Endothelial cell (in vitro differentiated cells): ENCODE measurements at regions not wholly inside any gene's neighbourhood (a gene's known extent, or its start where the extent isn't known, plus 50 kb on each side); places are given as distances from the start of the nearest gene placed in this dataset.
"Not testable (repeated sequence)": the region's sequence is repeated elsewhere in the genome, so short reads cannot be mapped to it uniquely, and the experiment has no call there.

Source experiments
- DNase-seq: peaks from one replicate; pipeline ENCODE4 v3.0.0; 2021; ENCODE audit warnings: low spot score
- H3K27ac Mint-ChIP-seq: one replicate; pipeline ENCODE4 v1.8.0; 2021; ENCODE audit warnings: mixed read lengths, inconsistent platforms; ENCODE audit not compliant: unreplicated experiment
- H3K27me3 Mint-ChIP-seq: one replicate; pipeline ENCODE4 v1.8.0; 2021; ENCODE audit warnings: mild to moderate bottlenecking, moderate library complexity, mixed read lengths, inconsistent platforms; ENCODE audit not compliant: unreplicated experiment
- H3K36me3 Mint-ChIP-seq: one replicate; pipeline ENCODE4 v1.8.0; 2021; ENCODE audit warnings: mild to moderate bottlenecking, low read depth, mixed read lengths, inconsistent platforms; ENCODE audit not compliant: unreplicated experiment
- H3K4me1 Mint-ChIP-seq: one replicate; pipeline ENCODE4 v1.8.0; 2021; ENCODE audit warnings: mild to moderate bottlenecking, mixed read lengths, inconsistent platforms; ENCODE audit not compliant: unreplicated experiment
- H3K4me3 Mint-ChIP-seq: one replicate; pipeline ENCODE4 v1.8.0; 2021; ENCODE audit warnings: mild to moderate bottlenecking, mixed read lengths, inconsistent platforms; ENCODE audit not compliant: unreplicated experiment
- H3K9me3 Mint-ChIP-seq: one replicate; pipeline ENCODE4 v1.8.0; 2021; ENCODE audit warnings: mixed read lengths, inconsistent platforms; ENCODE audit not compliant: unreplicated experiment
- CTCF ChIP-seq: fragments of 200-600 bp; sonication (generic); IDR thresholded peaks from one replicate; pipeline ENCODE4 v1.5.0; 2021; ENCODE audit warnings: antibody characterized with exemption; ENCODE audit not compliant: unreplicated experiment

GRCh38 chr15:59783774-59784520, 94.8 kb upstream of the BNIP2 start:
- H3K4me3 Mint-ChIP-seq, H3K36me3 Mint-ChIP-seq, H3K4me1 Mint-ChIP-seq, H3K9me3 Mint-ChIP-seq, DNase-seq, H3K27me3 Mint-ChIP-seq, H3K27ac Mint-ChIP-seq: not testable (repeated sequence)

GRCh38 chr15:59779110-59779509, 90.0 kb upstream of the BNIP2 start:
- H3K36me3 Mint-ChIP-seq: no peaks in the 10 kb centered on the region
- H3K27me3 Mint-ChIP-seq: no peaks in the 10 kb centered on the region
- no peak overlapping the region for H3K27ac Mint-ChIP-seq
- no peak for TF ChIP-seq CTCF
- DNase-seq: no peak
- H3K4me3 Mint-ChIP-seq: no peak overlapping the region
- H3K9me3 Mint-ChIP-seq: no peaks in the 10 kb centered on the region
- no peaks in the 10 kb centered on the region for H3K4me1 Mint-ChIP-seq

- no peak for DNase-seq
- H3K4me3 Mint-ChIP-seq: no peak overlapping the region
- no peaks in the 10 kb centered on the region for H3K36me3 Mint-ChIP-seq
- no peaks in the 10 kb centered on the region for H3K9me3 Mint-ChIP-seq
- no peak overlapping the region for H3K27ac Mint-ChIP-seq
- no peaks in the 10 kb centered on the region for H3K27me3 Mint-ChIP-seq
- H3K4me1 Mint-ChIP-seq: no peaks in the 10 kb centered on the region
- no peak for TF ChIP-seq CTCF
These were observed 75.7 kb upstream of the BNIP2 start for GRCh38 chr15:59764775-59765174.

GRCh38 chr15:59762558-59762957, 73.4 kb upstream of the BNIP2 start:
- H3K4me1 Mint-ChIP-seq: no peaks in the 10 kb centered on the region
- H3K36me3 Mint-ChIP-seq: no peaks in the 10 kb centered on the region
- TF ChIP-seq CTCF: no peak
- no peak overlapping the region for H3K4me3 Mint-ChIP-seq
- no peaks in the 10 kb centered on the region for H3K9me3 Mint-ChIP-seq
- H3K27me3 Mint-ChIP-seq: no peaks in the 10 kb centered on the region
- no peak for DNase-seq
- no peak overlapping the region for H3K27ac Mint-ChIP-seq

GRCh38 chr15:59760256-59760655, 71.1 kb upstream of the BNIP2 start:
- H3K36me3 Mint-ChIP-seq, DNase-seq, H3K27ac Mint-ChIP-seq, H3K4me3 Mint-ChIP-seq, H3K27me3 Mint-ChIP-seq, H3K4me1 Mint-ChIP-seq, H3K9me3 Mint-ChIP-seq: not testable (repeated sequence)

- DNase-seq: no peak
- Mint-ChIP-seq H3K27ac (no peak overlapping the region), H3K36me3 (no peaks in the 10 kb centered on the region), H3K4me3 (no peak overlapping the region), H3K27me3 (peaks cover 3% of the 10 kb centered on the region), H3K9me3 (no peaks in the 10 kb centered on the region), H3K4me1 (no peaks in the 10 kb centered on the region)
- peak; percentile 44 for TF ChIP-seq CTCF
These were observed 62.7 kb upstream of the BNIP2 start for GRCh38 chr15:59751552-59752413.
